Nucleus accumbens (tissue), 56 donors: ENCODE measurements at regions not wholly inside any gene's neighbourhood (a gene's known extent, or its start where the extent isn't known, plus 50 kb on each side); places are given as distances from the start of the nearest gene placed in this dataset.
A peak's percentile ranks its signal among the peaks of the same experiment; 100 is the strongest.
"Not testable (repeated sequence)": the region's sequence is repeated elsewhere in the genome, so short reads cannot be mapped to it uniquely, and the experiment has no call there.

ENCODE experiments used
- DNase-seq, 56 donors: peaks; one replicate each; lab custom pipeline; 2025; lab: John Stamatoyannopoulos, UW

DNA sequence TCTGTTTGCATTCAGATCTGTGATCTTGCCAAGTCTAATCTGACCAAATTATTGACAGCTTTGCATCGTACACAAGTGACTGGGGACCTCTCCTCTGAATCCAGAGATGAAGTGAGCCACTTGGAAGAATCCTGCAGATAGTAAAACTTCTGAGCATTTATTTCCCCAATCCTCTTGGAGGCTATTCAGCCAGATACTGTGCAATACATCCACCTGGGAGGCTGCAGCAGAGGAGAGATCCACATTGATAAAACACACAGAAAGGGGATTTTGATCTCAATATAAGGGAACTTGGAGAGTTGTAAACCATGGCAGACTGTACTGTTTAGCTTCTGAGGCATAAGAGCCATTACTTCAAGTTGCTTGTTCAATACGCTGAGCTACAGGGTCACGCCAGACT is 654.6 kb downstream of the MTRR start:
- DNase-seq: no peak

DNA sequence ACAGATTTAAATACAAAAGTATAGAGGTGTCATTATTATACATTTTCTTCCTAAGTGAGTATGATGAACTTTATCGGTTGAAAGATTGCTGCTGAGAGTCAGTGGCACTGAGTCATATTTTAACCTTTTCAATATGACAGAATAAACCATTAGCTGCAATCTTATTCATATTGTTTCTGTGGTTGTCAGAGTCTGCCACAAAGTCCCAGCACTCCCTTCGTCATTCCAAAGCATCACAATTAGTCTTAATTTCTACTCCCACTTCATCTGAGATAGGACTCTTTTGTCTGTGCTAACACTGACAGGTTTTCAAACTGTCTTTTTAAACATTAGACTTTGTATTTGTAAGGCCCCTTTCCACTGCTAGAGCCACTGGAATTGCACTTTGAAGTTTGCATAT is 656.9 kb downstream of the MTRR start:
- DNase-seq: peak in 6 of 56 donors; percentile 1 to 29 (median 16)

GRCh38 chr5:8528106-8528505 is 659.2 kb downstream of the MTRR start:
- DNase-seq: no peak

GRCh38 chr5:8538821-8539220 is 669.9 kb downstream of the MTRR start:
- DNase-seq: no peak

DNA sequence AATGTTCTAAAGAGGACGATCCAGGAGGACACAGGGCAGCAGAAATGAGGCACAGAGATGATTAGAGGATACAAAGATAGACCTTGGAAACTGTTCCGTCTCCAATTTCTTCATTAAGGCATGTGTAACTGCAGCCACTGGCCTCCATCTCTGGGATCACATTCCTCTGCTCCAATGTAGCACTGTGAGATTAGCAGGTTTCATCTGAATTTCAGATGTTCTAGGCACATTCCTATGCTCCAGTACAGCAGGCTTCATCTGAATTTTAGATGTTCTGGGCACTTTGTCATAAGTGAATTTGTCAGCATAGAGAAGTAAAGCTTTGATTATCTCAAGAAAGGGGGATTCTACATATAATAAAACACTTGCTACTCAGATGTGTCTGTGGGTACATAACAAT is 671.4 kb downstream of the MTRR start:
- DNase-seq: no peak

- no peak for DNase-seq
These were observed 682.0 kb downstream of the MTRR start for GRCh38 chr5:8550921-8551320.

GRCh38 chr5:8553364-8553763 is 684.4 kb downstream of the MTRR start:
- DNase-seq: no peak

DNA sequence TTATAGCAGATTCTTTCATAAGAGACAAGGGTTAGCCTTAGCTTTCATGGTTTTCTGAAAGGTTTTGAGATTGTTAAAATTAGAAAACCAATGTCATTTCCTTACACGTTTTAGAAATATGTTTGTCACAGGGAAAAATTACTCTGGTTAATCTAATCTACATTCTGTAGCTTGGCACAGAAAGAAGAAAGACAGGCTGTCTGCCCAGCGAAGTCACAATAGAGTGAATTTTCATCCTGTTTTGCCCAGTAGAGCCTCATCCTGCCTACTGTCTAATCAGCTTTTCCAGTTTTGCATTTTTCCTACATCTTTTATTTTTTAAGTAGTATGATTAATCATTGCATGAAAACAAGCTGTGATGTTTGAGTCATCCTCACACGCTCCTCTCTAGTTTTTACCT is 688.8 kb downstream of the MTRR start:
- no peak for DNase-seq

DNA sequence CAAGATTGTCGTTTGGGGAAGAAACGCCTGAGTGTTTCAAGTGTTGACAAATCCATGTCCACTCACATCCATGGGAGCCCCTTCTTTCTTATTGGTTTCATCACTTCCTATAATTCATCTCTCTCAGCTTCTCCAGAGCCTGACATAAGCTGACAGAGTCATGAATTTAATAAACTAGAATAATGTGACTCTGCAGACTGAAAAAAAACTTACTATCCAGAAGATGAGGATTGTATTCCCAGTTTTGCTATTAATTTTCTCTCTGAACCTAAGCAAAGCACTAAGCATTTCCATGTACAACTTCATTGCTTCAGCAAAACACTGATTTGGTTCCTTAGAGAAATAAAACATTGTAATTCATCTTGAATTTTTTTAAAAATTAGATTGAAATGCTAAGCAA is 691.8 kb downstream of the MTRR start:
- DNase-seq: no peak

DNA sequence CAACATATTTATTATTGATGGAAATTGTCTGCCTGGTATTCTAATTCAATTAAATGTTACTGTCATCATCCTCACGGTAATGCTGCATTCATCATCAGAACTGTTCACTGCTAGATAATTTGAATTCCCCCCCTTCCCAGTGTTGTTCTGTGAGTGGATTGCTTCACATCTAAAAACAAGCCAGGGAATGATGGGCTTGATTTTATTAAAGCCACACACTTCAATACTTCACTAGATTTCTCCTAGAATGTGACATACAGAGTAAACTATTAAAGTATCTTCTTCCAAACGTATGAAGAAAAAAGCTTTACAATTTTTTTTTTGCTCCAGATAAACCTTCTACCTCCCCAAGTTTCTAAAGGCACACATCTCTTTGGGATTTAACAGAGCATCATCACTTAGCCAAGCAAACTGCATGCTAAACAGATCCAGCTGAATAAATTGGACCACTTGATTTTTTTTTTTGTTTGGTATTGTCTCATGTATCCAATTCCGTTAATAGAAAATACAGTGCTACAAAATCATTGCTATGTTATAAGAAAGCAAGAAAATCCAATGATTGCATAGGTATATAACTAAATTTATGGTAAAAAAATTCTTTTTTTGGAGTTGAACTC is 692.4 kb downstream of the MTRR start:
- DNase-seq: no peak

- no peak for DNase-seq
These were observed 692.9 kb downstream of the MTRR start for GRCh38 chr5:8561854-8562253.

- DNase-seq: not testable (repeated sequence)
These were observed 694.6 kb downstream of the MTRR start for GRCh38 chr5:8563540-8563939.

GRCh38 chr5:8568858-8569257 is 699.9 kb downstream of the MTRR start:
- DNase-seq: no peak

DNA sequence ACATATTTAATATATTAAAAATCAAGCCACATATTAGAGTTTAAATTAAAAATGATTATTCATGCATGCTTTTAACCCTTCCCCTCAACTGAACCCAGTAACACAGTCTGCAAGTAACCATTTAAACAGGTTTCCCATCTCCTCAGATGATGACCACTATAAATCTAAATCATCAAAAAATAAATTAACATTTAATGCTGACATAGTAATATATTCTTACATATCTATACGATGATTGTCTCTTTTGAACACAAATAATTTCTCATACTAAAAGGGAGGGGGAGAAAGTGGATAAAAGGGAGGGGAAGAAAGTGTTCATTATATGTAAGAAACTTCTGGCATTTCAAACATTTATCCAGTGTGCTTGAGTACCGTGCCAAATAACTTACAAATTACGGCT is 701.6 kb downstream of the MTRR start:
- no peak for DNase-seq

DNA sequence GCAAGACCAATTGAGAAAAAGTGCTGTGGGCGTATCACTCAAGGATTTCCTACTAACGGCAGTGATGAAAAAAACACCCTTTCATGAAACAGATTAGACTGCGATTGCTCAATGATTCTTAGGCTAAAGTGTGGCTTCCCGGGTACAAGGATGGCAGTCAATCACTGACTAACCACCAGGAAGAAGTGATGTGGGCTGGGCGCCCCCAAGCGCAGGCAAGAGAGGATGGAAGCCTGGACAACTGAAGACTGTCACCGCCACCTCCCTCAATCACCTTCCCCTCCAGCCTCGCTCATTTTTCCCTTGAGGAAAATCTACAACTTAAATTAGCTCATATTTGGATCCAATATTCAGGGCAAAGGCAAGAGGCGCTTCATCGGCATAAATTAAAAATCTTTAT is 707.2 kb downstream of the MTRR start:
- DNase-seq: no peak

GRCh38 chr5:8577792-8578191 is 708.8 kb downstream of the MTRR start:
- no peak for DNase-seq

DNA sequence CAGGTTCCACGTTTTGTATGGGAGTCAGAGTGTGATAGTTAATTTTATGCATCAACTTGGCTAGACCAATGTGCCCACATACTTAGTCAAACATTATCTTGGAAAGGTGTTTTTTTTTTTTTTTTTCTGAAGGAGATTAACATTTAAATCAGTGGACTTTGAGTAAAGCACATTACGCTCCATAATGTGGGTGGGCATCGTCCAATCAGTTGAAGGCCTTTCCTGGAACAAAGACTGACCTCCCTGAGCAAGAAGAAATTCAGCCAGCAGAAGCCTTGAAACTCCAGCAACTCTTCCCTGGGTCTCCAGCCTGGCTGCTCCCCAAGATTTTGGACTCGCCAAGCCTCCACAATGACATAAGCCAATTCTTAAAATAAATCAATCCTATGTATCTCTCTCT is 711.4 kb downstream of the MTRR start:
- DNase-seq: no peak

GRCh38 chr5:8581047-8581446 is 712.1 kb downstream of the MTRR start:
- no peak for DNase-seq

- no peak for DNase-seq
These were observed 716.5 kb downstream of the MTRR start for GRCh38 chr5:8585230-8586018.

DNA sequence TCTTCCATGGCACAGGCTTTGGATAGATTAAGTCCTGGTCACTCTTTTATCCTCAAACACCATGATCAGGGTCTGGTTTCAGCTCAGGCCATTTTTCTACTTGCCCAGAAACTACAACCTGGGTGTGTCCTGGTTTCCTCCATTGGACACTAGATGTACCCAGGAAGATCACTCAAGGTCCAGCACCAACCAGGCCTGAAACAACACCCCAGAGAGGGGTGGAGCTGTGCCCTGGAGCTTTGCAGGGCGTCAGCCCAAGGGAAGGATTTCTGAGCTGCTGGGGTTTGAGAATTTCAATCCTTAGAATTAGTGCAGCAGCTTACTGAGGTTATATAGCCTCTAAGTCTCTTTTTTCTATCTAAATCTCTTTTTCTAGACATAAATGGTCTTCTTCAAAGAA is 722.0 kb downstream of the MTRR start:
- DNase-seq: no peak

GRCh38 chr5:8598356-8598755 is 729.4 kb downstream of the MTRR start:
- no peak for DNase-seq

DNA sequence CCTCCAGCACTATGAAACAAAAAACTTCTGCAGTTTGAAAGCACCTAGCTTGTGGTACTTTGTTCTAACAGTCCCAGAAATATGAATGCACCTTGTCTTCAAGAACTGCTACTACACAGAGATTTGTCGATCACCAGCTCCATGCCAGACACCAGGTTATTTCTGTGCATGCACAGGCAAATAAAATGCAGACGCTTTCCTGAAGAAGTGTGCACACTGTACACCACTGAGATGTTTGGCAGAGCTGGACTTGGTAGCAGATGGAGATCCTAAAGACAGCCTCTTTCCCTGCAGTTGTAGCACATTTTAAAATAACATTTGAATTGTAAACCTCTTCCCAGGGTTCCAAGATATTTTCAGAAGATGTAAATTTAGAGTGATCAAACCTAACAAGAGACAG is 730.0 kb downstream of the MTRR start:
- no peak for DNase-seq

- DNase-seq: no peak
These were observed 731.9 kb downstream of the MTRR start for GRCh38 chr5:8600843-8601242.
